ENCODE measurements at regions not wholly inside any gene's neighbourhood (a gene's known extent, or its start where the extent isn't known, plus 50 kb on each side); places are given as distances from the start of the nearest gene placed in this dataset.

DNA sequence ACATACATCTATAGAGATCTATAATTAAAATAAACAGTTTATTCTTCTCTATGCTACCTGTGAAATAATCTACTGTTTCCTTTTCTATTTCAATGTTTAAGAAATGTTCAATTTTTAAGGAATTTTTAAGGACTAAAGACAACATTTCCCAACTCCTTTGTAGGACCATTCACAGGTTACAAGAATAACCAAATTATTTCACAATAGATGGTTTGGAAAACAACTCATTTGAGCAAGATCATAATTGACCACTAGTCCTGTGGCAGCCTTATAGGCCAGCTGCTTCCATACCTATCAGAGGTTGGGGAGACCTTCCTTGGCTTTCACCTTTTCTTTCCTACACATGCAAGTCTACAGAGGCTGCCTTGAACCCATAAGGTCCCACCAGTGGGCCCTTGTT, 193.7 kb downstream of the TTC39B start:
- no peak for DNase-seq (ENCODE audit: low read depth, low spot score)

DNA sequence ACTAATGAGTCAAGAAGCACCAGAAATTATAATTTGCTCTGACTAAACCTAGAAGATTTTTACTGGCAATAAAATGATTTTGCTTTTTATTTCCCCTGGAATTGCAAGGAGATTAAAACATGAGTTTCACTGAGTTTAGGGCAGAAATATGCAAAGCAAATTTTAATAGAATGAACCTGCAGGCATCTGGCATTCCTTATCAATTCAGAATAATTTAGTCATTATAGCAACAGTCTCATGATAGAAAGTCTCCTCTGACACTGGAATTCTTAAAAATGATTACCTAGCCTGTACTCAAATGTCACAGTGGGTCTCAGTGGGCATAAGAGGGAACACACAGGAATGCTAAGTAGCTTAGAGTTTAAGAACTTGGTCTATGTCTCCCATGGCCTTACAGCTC, 195.9 kb downstream of the TTC39B start:
- no peak for DNase-seq (ENCODE audit: low read depth, low spot score)

DNA sequence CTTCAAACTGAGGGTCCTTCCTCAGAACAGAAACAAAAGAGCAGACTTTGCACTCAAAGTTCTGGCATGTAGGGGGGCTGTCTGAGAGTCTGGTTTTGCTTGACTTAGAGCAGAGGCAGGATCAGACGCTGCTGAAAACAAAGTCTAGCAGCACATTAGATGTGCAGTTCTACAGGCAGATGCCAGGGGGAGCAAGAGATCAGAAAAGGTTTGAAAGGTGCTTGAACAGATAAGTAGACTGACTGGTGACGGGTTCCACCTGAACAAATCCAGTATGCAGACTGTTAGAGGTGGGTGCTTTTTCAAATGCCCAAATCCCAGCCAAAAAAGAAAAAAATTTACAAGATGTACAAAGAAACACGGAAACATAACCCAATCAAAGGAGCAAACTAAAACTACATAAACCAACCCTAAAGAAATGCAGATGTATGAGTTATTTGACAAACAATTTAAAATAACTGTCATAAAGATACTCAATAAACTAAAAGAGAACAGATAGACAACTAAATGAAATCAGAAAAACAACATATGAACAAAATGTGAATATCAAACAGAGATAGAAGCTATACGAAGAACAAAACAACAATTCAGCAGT, 194.7 kb upstream of the FREM1 start:
- peak; percentile 25 for DNase-seq (ENCODE audit: low read depth, low spot score)

DNA sequence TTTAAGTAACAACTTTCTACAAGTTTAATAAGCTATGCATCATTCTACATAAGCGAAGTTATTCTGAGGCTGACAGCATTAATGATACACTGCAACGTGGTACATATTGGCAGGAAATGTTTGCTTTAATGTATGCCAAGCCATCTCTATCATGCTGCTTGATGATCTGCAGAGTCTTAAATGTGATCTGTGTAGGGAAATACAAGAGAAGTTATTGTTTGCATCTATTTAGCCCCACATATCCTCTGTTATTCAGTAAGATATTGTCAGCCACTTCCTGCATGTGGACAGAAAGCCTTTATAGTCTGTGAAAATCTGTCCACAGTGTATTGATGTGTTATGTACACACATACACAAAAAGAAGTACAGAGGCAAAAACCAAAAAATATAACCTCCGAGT, 193.1 kb upstream of the FREM1 start:
- DNase-seq (ENCODE audit: low read depth, low spot score) = no peak

DNA sequence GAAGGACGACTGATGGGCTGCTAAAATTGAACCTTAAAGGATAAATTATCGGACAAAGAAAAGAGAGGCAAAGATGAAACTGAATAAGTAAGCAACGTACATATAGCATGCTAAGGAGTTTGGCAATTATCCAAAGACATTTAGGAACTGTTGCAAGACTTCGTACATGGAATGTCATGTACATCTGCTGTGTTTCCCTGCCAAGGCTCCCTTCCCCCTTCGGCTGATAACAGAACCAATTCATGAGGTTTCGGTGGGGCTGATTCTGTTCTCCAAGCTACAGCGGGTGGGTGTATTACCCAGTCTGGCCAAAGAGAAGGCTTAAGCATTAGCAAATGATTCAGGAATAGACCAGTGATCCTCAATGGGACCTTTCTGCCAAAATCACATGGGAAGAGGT, 190.9 kb upstream of the FREM1 start:
- no peak for DNase-seq (ENCODE audit: low read depth, low spot score)

DNA sequence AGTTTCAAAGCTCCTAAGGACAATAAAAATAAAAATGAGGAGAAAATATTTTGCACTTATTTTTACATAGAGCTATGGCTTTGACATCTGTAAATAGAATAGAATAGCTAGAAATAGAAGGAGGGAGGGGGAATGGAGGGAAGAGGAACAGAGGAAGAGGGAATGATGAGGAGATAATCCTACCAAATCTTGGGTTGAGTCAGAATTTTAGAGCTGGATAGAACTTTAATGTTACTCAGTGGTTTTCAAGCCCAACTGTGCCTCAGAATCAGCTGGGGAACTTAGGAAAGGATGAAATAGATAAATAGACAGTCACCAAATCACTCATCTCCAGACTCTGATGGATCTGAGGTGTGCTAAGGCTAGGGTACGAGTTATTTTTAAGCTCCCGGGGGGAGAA, 190.3 kb upstream of the FREM1 start:
- no peak for DNase-seq (ENCODE audit: low read depth, low spot score)

DNA sequence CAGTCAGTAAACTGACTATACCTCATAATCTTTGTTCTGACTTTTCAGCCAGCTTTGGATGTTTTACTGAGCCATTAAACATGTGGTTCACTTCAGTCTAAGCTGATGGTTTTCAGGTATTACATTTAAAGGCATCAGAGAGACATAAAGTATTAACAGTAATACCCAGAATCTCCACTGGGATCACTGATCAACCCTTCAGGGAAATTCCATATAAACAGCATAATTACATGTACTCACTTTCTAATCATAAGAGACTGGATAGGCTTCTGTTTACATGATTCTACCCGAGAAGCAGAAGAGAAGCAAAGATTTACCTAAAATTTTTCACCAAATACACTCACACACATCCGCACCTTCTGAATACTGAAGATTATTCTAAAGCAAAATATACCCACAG, 186.7 kb upstream of the FREM1 start:
- DNase-seq (ENCODE audit: low read depth, low spot score) = no peak

DNA sequence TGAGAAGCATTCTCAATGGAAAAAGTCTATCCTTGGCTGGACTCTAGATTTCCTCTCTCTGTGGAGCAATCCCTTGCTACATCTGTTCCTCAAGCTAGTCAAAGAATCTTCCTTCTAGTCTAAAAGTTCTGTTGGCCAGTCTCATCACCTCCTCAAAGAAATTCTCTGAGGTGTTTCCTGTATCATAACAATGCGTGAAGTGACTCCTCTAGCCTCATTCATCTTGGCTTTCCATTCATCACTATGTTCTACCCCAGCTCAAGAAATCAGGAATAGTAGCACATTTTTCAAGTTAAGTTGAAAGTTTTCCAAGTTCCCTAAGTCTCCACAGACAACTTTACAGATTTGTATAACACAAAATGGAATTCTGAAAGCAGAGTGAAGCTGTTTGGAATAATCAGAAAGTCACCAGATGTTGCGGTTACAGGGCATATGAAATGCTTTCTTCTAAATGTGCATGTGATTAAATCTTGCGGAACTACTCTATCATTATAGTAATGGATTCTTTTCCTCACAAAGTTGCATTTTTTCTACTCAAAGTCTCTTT, 176.6 kb upstream of the FREM1 start:
- DNase-seq (ENCODE audit: low read depth, low spot score) = no peak

DNA sequence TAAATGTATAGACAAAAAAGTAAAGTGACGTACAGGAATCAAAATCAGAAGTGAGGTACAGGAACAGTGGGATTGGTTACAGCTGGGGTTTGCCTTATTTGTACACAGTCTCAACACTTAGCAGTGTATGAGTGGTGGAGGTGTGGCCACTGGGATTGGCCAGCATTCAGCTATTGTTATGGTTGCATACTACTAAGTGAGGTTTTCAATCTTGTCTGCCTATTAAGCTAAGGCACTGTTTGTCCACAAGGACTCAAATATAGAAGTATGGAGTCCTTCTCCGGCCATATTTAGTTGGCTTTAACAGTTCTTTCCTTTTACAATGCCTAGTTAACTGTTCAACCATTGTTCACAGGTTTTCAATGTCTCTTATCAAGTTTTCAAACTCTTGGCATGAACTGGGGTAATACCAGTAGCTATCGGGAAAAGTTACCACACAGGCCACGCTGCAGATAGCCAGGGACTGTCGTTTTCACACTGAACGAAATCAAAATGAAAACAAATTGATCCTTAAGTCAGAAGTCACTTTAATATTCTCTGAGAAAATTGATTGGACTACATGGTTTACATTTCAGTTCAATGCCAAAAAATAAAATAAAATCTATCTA, 176.0 kb upstream of the FREM1 start:
- DNase-seq (ENCODE audit: low read depth, low spot score) = no peak

DNA sequence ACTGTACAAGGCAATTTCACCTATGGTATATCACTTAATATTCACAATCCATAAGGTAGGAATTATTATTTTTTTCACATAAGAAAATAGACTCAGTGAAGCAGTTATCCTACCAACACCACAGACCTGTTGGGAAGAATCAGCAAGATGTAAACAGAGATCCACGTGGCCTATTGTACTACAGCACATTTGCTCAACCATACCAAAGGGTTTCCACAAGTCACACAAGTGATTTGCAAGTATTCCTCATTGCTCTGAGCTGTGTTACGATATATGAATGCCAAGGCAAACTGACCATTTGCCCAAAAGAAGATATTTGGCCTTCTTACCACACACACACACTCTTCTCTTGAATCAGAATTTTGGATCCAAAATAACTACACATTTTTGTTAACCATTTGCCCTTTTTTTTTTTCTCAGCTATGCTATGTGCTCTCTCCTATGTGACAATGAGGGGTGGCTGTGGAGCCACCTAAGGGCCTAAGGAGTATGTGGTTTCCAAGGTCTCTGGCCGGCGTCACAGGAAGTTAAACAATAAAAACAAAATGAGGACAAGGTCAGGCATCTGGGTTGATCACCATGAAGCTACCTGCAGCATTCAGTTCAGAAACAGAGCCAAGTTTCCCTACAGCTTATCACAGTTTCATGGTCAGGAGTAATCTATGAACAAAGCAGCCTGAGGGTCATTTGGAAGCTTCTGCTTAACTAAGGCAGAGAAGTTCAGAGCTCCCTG, 171.0 kb upstream of the FREM1 start:
- no peak for DNase-seq (ENCODE audit: low read depth, low spot score)

DNA sequence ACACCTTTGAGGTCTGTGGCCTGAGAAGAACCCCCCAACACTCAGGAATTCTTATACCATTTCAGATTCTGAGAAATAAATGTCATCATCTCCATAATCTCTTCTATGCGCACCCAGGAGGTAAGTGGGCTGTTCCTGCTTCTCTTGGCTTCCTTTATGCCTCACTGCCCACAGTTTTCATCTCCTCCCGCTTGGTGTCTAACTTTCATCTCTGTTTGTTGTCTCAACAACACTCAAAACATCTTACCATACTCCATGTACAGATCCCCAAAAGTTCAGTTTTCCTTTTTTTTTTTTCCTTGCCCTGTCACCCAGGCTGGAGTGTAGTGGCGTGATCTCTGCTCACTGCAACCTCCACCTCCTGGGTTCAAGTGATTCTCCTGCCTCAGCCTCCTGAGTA, 170.2 kb upstream of the FREM1 start:
- no peak for DNase-seq (ENCODE audit: low read depth, low spot score)

DNA sequence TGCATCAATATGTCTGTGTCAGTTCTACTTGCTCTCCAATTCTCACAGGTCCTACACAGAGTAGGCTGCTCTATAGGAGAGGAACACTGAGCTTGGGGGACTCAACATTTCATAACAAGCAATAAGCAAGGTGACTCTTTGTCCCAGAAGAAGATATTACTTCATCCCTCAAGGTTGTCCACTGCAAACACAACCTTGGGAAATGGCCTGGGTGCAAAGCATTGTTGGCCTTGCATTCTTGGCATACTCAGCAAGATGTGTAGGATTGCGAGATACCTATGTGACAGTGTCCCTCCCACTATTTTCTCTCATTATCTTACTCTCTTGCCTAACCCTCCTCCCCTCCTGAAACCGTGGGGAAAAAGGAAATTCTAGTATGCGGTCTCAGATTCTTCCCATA, 169.8 kb upstream of the FREM1 start:
- DNase-seq (ENCODE audit: low read depth, low spot score) = peak; percentile 3

DNA sequence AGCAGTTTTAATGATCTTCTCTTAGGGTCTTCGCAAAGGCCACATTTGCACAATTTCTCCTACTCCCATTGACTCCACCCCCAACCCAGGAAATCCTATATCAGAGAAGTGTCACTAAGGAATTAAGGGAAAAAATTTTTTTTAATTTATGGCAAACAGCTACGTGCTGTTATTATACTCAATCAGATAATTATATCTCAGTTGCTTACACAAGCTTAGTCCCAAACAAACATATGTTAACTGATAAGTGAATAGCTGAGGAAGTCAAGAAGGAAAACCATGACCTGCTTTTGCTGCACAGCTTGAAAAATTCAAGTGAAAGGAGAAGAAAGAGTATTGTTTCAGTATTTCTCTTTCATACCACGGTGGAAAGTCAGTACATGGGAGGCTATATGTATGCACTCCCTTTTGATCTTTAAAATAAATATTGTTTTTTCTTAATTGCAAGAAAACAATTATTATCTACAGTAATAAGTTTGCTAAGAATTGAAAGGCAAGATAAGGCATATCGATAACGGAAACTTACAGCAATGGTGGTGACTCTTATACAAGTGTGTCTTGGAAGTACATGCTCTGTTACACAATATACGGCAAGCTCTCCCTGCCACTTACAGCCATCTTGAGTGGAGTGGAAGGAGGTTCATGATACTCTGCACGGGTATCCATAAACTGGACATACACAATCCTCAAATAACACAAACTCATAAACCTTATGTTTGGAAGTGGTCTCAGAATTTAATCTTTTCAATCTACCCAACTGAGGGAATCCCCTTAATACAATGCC, 167.9 kb upstream of the FREM1 start:
- no peak for DNase-seq (ENCODE audit: low read depth, low spot score)

DNA sequence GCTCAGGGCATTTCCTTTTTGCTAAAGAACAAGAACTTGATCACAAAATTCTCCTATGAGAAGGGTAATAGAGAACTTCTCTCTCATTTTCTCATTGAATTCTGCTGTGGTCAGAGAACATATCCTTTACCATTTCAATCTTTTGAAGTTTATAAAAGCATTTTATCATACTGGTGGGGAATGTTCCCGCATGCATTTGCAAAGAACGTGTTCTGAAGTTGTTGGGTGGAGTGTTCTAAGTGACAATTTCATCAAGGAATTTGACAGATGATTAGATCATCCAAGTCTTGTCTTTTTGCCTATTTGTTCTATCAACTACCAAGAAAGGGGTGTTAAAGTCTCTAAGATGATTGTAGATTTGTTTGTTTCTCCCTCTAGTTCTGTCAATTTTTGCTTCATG, 163.4 kb upstream of the FREM1 start:
- DNase-seq (ENCODE audit: low read depth, low spot score) = no peak

DNA sequence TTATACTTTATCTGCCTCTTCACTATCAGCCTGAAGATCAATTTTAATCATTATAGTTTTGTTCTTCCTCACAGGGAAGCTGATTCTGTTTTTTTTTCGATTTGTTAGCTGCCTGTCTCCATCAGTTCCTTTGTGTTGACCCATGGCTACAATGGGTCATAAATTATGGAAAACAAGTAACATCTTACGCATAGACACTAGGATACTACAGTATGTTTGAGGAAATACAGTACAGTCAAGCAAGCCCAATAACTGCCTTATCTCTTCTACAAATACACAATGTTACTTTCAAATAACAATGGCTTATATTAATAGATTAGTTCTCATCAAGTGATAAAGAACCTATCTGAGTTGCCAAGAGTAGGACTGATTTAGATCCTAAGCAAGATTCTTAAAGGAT, 160.5 kb upstream of the FREM1 start:
- DNase-seq (ENCODE audit: low read depth, low spot score) = no peak

DNA sequence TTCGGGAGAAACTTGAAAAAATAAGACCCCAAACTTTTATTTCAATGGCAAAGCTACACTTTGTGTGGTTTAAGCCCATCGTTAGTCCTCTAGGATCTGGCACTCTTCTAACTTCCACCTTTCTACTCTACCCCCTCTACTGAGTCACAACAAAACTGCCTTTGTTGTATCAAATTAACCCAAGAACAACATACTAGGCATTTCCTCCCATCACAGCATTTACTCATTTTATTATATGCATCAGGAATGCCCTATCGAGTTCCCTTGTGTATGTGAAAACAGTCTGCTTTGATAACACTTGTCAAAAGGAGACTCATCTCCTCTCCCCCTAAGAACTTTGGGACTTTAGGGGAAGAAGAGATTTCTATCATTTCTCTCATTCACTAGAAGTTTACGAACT, 158.9 kb upstream of the FREM1 start:
- no peak for DNase-seq (ENCODE audit: low read depth, low spot score)

DNA sequence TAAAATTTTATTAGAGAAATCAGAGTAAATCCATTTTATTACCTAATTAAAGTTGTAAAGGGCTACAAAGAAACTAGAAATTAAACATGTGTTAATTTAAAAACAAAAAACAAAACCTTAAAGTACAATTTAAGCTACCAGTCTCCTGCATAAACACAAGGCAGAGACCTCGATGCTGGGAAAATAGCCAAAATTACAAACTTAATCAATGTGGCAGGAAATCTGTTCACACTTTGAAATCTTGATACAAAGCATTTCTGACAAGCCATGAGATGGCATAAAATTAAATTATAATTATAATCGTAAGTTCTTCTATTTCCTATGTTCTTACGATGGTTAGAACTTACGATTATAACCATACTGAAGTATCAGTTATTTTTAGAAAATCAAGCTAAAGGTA, 158.0 kb upstream of the FREM1 start:
- no peak for DNase-seq (ENCODE audit: low read depth, low spot score)

DNA sequence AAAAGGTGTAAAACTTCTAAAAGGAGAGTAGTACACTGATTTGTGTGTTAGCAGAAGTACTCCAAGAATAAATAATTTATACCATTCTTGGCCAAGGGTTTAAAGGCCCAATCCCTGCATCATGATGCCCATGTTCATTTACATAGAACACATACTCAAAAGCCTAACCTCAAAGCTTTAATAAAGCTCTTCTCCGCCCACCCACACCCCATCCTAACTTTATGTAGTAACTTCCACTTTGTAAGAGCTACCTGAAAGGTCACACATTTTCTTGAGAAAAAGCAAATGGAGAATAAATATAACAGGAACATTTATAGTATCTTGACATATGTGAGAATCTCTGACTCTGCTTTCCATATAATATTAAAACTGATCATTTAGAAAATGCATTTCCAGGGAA, 148.8 kb upstream of the FREM1 start:
- DNase-seq (ENCODE audit: low read depth, low spot score) = no peak

DNA sequence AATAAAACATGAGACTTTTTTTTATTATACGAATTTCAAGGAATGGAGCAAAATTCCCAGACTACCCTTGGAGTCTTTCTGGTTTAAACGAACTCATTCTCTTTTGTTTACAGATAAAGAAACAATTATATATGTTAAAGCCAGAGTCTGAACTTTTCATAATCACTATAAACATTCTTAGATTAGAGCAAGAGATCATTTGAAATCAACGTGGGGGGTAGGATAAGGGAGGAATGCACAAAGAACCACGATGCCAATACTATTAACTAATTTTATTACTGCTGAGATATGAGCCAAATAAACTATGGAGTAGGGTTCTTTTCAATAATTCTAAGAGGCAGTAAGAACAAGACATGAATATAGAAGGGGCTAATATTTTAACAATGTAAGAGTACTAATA, 148.0 kb upstream of the FREM1 start:
- DNase-seq (ENCODE audit: low read depth, low spot score) = no peak

DNA sequence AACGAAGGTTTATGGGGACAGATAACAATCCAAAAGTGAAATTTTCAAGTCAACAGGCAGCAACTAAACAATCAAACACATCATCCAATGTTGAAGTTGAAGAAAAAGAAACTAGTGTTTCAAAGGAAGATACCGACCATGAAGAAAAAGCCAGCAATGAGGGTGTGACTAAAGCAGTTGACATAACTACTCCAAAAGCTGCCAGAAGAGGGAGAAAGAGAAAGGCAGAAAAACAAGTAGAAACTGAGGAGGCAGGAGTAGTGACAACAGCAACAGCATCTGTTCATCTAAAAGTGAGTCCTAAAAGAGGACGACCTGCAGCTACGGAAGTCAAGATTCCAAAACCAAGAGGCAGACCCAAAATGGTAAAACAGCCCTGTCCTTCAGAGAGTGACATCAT, 145.1 kb upstream of the FREM1 start:
- peak; percentile 17 for DNase-seq (ENCODE audit: low read depth, low spot score)

DNA sequence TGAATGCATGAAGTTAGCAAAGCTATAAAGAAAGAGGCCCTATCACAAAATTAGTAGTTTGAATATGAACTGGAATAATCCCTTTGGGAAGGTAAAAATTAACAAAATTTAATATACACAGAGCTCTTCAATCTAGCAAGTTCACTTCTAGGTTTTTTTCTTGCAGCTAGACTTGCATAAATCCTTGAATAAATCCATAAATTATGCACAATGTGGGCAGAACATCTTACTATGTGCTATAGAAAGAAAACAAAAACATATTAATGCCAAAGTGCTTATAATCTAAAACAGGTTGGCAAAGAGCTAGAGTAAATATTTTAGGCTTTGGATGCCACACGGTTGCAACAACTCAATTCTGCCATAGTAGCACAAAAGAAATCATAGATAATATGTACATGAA, 138.5 kb upstream of the FREM1 start:
- no peak for DNase-seq (ENCODE audit: low read depth, low spot score)

DNA sequence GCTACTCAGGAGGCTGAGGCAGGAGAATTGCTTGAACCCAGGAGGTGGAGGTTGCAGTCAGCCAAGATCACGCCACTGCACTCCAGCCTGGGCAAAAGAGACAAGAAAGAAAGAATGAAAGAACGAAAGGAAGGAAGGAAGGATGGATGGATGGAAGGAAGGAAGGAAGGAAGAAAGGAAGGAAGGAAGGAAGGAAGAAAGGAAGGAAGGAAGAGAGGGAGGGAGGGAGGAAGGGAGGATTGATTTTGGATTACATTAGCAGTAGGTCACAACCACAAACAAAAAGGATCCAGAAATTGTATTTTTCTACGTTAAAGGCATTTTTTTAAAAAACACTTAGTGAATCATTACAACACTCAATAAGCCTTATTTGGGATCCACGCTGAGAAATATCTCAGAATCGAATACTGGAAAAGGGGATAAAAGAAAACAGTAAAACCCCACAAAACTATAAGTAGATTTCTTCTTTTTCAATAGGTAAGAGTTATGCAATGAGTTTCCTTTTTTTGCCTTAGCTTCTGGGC, 136.9 kb upstream of the FREM1 start:
- no peak for DNase-seq (ENCODE audit: low read depth, low spot score)

Data from iPS DF 19.7 (cell line).